Endothelial cell of umbilical vein (primary cell): ENCODE measurements at regions not wholly inside any gene's neighbourhood (a gene's known extent, or its start where the extent isn't known, plus 50 kb on each side); places are given as distances from the start of the nearest gene placed in this dataset.

ENCODE experiments used
- CTCF ChIP-seq, 2 donors: IDR thresholded peaks; 1 replicate in 1 of 2; 2 replicates in 1 of 2; pipeline ENCODE4 v1.5.1; 2011; ENCODE audit warnings: low read length in 2 of 2, mild to moderate bottlenecking in 2 of 2, moderate library complexity in 2 of 2, control low read depth in 1 of 2, inconsistent platforms in 1 of 2, low read depth in 1 of 2; ENCODE audit not compliant: insufficient read depth in 1 of 2; ENCODE audit errors: extremely low read depth in 1 of 2
- EZH2 ChIP-seq: IDR thresholded peaks from 2 replicates; pipeline ENCODE4 v1.6.1; 2012; ENCODE audit warnings: borderline replicate concordance, low read depth, mild to moderate bottlenecking, moderate library complexity, low read length, inconsistent platforms; ENCODE audit not compliant: severe bottlenecking
- FOS ChIP-seq: IDR thresholded peaks from 2 replicates; pipeline ENCODE4 v1.6.1; 2011; ENCODE audit warnings: mild to moderate bottlenecking, low read length, moderate library complexity, borderline replicate concordance; ENCODE audit not compliant: insufficient read depth
- GATA2 ChIP-seq: IDR thresholded peaks from 2 replicates; pipeline ENCODE4 v1.7.0; 2011; ENCODE audit warnings: low read depth, mild to moderate bottlenecking, moderate library complexity, mixed read lengths, low read length; ENCODE audit not compliant: insufficient read length, insufficient read depth
- JUN ChIP-seq: IDR thresholded peaks from 2 replicates; pipeline ENCODE4 v1.6.1; 2011; ENCODE audit warnings: borderline replicate concordance, low read depth; ENCODE audit not compliant: insufficient read length, insufficient read depth
- MAX ChIP-seq: IDR thresholded peaks from 2 replicates; pipeline ENCODE4 v1.6.1; 2011; ENCODE audit not compliant: insufficient read depth, insufficient read length
- MYC ChIP-seq: IDR thresholded peaks from one replicate; pipeline ENCODE4 v1.6.1; 2011; ENCODE audit warnings: mild to moderate bottlenecking, low read depth, low read length
- POLR2A ChIP-seq: IDR thresholded peaks from 2 replicates; pipeline ENCODE4 v1.6.1; 2012; ENCODE audit warnings: low read depth, mild to moderate bottlenecking, control low read depth, low read length
- POLR2AphosphoS5 ChIP-seq: IDR thresholded peaks from 2 replicates; pipeline ENCODE4 v1.6.1; 2012; ENCODE audit warnings: low read depth, mild to moderate bottlenecking, control low read depth, low read length, moderate library complexity; ENCODE audit not compliant: insufficient read depth

- no peak for TF ChIP-seq CTCF (IDR thresholded peaks at IDR 0.05; ENCODE audit: extremely low read depth in 1 of 2, insufficient read depth in 1 of 2, low read depth in 1 of 2, low read length in 2 of 2)
- TF ChIP-seq POLR2AphosphoS5: no peak
- TF ChIP-seq POLR2A: no peak
- TF ChIP-seq FOS: peak; percentile 49
- no peak for TF ChIP-seq JUN
- no peak for TF ChIP-seq EZH2
- TF ChIP-seq MAX: no peak
- no peak for TF ChIP-seq MYC
- no peak for TF ChIP-seq GATA2
These were observed 665.4 kb upstream of the CBLB start for GRCh38 chr3:106534206-106534605.
